Astrocyte (in vitro differentiated cells and primary cell): ENCODE measurements at regions not wholly inside any gene's neighbourhood (a gene's known extent, or its start where the extent isn't known, plus 50 kb on each side); places are given as distances from the start of the nearest gene placed in this dataset.

Experiments used
- DNase-seq: peaks from one replicate; pipeline ENCODE4 v3.0.0-alpha.2; 2010; ENCODE audit warnings: low read depth
- FAIRE-seq: peaks from 2 replicates; lab custom pipeline; 2011; peaks lifted over from hg19 to GRCh38; lab: Jason Lieb, UNC
- H2AFZ ChIP-seq: 2 replicates; pipeline ENCODE4 v1.6.0; 2012; ENCODE audit warnings: low read depth, low read length, inconsistent platforms
- H3K27ac ChIP-seq: 2 replicates; pipeline ENCODE4 v1.5.1; 2011; ENCODE audit warnings: low read depth, low read length, inconsistent platforms
- H3K27me3 ChIP-seq: 2 replicates; pipeline ENCODE4 v1.6.0; 2011; ENCODE audit warnings: low read length, inconsistent platforms; ENCODE audit not compliant: insufficient read depth
- H3K36me3 ChIP-seq: 2 replicates; pipeline ENCODE4 v1.5.1; 2011; ENCODE audit warnings: low read length, inconsistent platforms; ENCODE audit not compliant: insufficient read depth
- H3K4me1 ChIP-seq: 2 replicates; pipeline ENCODE4 v1.5.1; 2011; ENCODE audit warnings: low read length, inconsistent platforms; ENCODE audit not compliant: insufficient read depth
- H3K4me2 ChIP-seq: 2 replicates; pipeline ENCODE4 v1.6.0; 2012; ENCODE audit warnings: low read length, inconsistent platforms
- H3K4me3 ChIP-seq: 2 replicates; pipeline ENCODE4 v1.5.1; 2011; ENCODE audit warnings: low read depth, mild to moderate bottlenecking, low read length, inconsistent platforms; ENCODE audit not compliant: insufficient read depth
- H3K79me2 ChIP-seq: 2 replicates; pipeline ENCODE4 v1.6.0; 2012; ENCODE audit warnings: mild to moderate bottlenecking, low read length, inconsistent platforms; ENCODE audit not compliant: insufficient read depth
- H3K9ac ChIP-seq: 2 replicates; pipeline ENCODE4 v1.6.0; 2012; ENCODE audit warnings: mild to moderate bottlenecking, low read length, inconsistent platforms
- H3K9me3 ChIP-seq: 2 replicates; pipeline ENCODE4 v1.5.1; 2012; ENCODE audit warnings: low read depth, mild to moderate bottlenecking, low read length, inconsistent platforms; ENCODE audit not compliant: insufficient read depth
- H4K20me1 ChIP-seq: 2 replicates; pipeline ENCODE4 v1.6.0; 2012; ENCODE audit warnings: low read length, inconsistent platforms; ENCODE audit not compliant: insufficient read depth
- H3K27ac Mint-ChIP-seq: one replicate; pipeline ENCODE4 v1.8.0; 2021; ENCODE audit warnings: mild to moderate bottlenecking, mixed read lengths; ENCODE audit not compliant: unreplicated experiment
- H3K27me3 Mint-ChIP-seq: one replicate; pipeline ENCODE4 v1.8.0; 2021; ENCODE audit warnings: low read depth, mixed read lengths; ENCODE audit not compliant: unreplicated experiment
- H3K36me3 Mint-ChIP-seq: one replicate; pipeline ENCODE4 v1.8.0; 2021; ENCODE audit warnings: low read depth, mixed read lengths; ENCODE audit not compliant: unreplicated experiment
- H3K4me1 Mint-ChIP-seq: one replicate; pipeline ENCODE4 v1.8.0; 2021; ENCODE audit warnings: low read depth, mixed read lengths; ENCODE audit not compliant: unreplicated experiment
- H3K4me3 Mint-ChIP-seq: one replicate; pipeline ENCODE4 v1.8.0; 2021; ENCODE audit warnings: mild to moderate bottlenecking, moderate library complexity, mixed read lengths; ENCODE audit not compliant: unreplicated experiment
- H3K9me3 Mint-ChIP-seq: one replicate; pipeline ENCODE4 v1.8.0; 2021; ENCODE audit warnings: mild to moderate bottlenecking, mixed read lengths; ENCODE audit not compliant: unreplicated experiment
- EZH2 ChIP-seq: IDR thresholded peaks from 2 replicates; pipeline ENCODE4 v1.6.1; 2012; ENCODE audit warnings: mild to moderate bottlenecking, low read length, inconsistent platforms; ENCODE audit not compliant: insufficient read depth
- TF ChIP-seq, protein P1 (sequence below): IDR thresholded peaks from 2 replicates; pipeline ENCODE4 v1.5.1; 2011; ENCODE audit warnings: low read depth, mild to moderate bottlenecking, inconsistent platforms, low read length, moderate library complexity; ENCODE audit not compliant: insufficient read depth

GRCh38 chr7:39826166-39826565 is 123.9 kb upstream of the CDK13 start:
- H3K27ac ChIP-seq = no peak overlapping the region
- Mint-ChIP-seq H3K4me1 (peaks cover 5% of the 10 kb centered on the region), H3K9me3 (no peaks in the 10 kb centered on the region), H3K27me3 (peaks cover 4% of the 10 kb centered on the region), H3K4me3 (no peak overlapping the region), H3K36me3 (no peaks in the 10 kb centered on the region), H3K27ac (no peak overlapping the region)
- no peak overlapping the region for H3K9ac ChIP-seq
- H3K36me3 ChIP-seq = no peaks in the 10 kb centered on the region
- H3K27me3 ChIP-seq = peaks cover 16% of the 10 kb centered on the region
- no peaks in the 10 kb centered on the region for H3K4me1 ChIP-seq
- H4K20me1 ChIP-seq = no peaks in the 10 kb centered on the region
- no peak overlapping the region for H3K4me2 ChIP-seq
- H2AFZ ChIP-seq = no peak overlapping the region
- no peaks in the 10 kb centered on the region for H3K79me2 ChIP-seq
- no peaks in the 10 kb centered on the region for H3K9me3 ChIP-seq
- TF ChIP-seq EZH2 = no peak
- TF ChIP-seq, protein P1, sequence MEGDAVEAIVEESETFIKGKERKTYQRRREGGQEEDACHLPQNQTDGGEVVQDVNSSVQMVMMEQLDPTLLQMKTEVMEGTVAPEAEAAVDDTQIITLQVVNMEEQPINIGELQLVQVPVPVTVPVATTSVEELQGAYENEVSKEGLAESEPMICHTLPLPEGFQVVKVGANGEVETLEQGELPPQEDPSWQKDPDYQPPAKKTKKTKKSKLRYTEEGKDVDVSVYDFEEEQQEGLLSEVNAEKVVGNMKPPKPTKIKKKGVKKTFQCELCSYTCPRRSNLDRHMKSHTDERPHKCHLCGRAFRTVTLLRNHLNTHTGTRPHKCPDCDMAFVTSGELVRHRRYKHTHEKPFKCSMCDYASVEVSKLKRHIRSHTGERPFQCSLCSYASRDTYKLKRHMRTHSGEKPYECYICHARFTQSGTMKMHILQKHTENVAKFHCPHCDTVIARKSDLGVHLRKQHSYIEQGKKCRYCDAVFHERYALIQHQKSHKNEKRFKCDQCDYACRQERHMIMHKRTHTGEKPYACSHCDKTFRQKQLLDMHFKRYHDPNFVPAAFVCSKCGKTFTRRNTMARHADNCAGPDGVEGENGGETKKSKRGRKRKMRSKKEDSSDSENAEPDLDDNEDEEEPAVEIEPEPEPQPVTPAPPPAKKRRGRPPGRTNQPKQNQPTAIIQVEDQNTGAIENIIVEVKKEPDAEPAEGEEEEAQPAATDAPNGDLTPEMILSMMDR = no peak
- DNase-seq = no peak
- no peak for FAIRE-seq
- H3K4me3 ChIP-seq = no peak overlapping the region

GRCh38 chr7:39827571-39827970 is 122.5 kb upstream of the CDK13 start:
- no peak overlapping the region for H3K4me3 ChIP-seq
- no peak overlapping the region for H2AFZ ChIP-seq
- H3K27ac ChIP-seq = no peak overlapping the region
- H3K9ac ChIP-seq = no peak overlapping the region
- H3K4me2 ChIP-seq = no peak overlapping the region
- H3K27ac Mint-ChIP-seq = no peak overlapping the region
- DNase-seq (no peak), FAIRE-seq (no peak)
- TF ChIP-seq, protein P1 = no peak
- no peak for TF ChIP-seq EZH2
- H3K27me3 ChIP-seq = peaks cover 16% of the 10 kb centered on the region
- no peaks in the 10 kb centered on the region for H4K20me1 ChIP-seq
- H3K4me1 ChIP-seq = no peaks in the 10 kb centered on the region
- H3K4me1 Mint-ChIP-seq = peaks cover 5% of the 10 kb centered on the region
- no peak overlapping the region for H3K4me3 Mint-ChIP-seq
- H3K9me3 Mint-ChIP-seq = no peaks in the 10 kb centered on the region
- H3K79me2 ChIP-seq = no peaks in the 10 kb centered on the region
- H3K36me3 ChIP-seq = no peaks in the 10 kb centered on the region
- no peaks in the 10 kb centered on the region for H3K9me3 ChIP-seq
- no peaks in the 10 kb centered on the region for H3K36me3 Mint-ChIP-seq
- H3K27me3 Mint-ChIP-seq = peaks cover 9% of the 10 kb centered on the region

DNA sequence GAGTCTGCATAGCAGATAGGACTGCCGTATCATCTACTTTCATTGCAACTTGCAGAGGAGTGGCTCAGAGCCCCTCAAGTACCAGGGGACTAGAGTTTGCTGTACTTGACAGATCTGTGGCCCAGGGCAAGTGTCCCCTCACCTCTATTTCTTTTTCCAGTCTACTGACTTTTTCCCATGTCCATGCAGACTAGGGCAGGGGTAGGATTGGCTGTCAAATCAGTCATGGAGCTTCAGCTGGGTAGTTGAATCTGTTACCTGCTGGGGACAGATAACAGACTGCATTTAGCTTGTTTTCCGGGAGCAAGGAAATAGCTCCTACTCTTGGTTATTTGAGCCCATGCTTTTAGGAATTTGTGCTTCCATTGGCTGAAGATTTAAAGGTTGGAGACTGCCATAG is 121.0 kb upstream of the CDK13 start:
- H3K36me3 ChIP-seq = no peaks in the 10 kb centered on the region
- H3K4me1 Mint-ChIP-seq = peaks cover 5% of the 10 kb centered on the region
- H3K4me2 ChIP-seq = no peak overlapping the region
- peaks cover 14% of the 10 kb centered on the region for H3K27me3 ChIP-seq
- H3K9me3 ChIP-seq = no peaks in the 10 kb centered on the region
- H3K27me3 Mint-ChIP-seq = peaks cover 14% of the 10 kb centered on the region
- H3K4me3 Mint-ChIP-seq = no peak overlapping the region
- no peaks in the 10 kb centered on the region for H3K4me1 ChIP-seq
- DNase-seq (no peak), FAIRE-seq (no peak)
- H3K36me3 Mint-ChIP-seq = no peaks in the 10 kb centered on the region
- H3K9ac ChIP-seq = no peak overlapping the region
- H3K79me2 ChIP-seq = no peaks in the 10 kb centered on the region
- TF ChIP-seq, protein P1 = no peak
- TF ChIP-seq EZH2 = no peak
- H3K27ac ChIP-seq = no peak overlapping the region
- H2AFZ ChIP-seq = no peak overlapping the region
- no peak overlapping the region for H3K4me3 ChIP-seq
- H3K27ac Mint-ChIP-seq = no peak overlapping the region
- no peaks in the 10 kb centered on the region for H4K20me1 ChIP-seq
- no peaks in the 10 kb centered on the region for H3K9me3 Mint-ChIP-seq
